HG02642 (cell line): ENCODE measurements at regions not wholly inside any gene's neighbourhood (a gene's known extent, or its start where the extent isn't known, plus 50 kb on each side); places are given as distances from the start of the nearest gene placed in this dataset.
"Not testable (repeated sequence)": the region's sequence is repeated elsewhere in the genome, so short reads cannot be mapped to it uniquely, and the experiment has no call there.

ENCODE experiments used
- ATAC-seq: cut with Tn5 transposase; IDR thresholded peaks from one replicate; pipeline ENCODE4 v1.9.1; 2021; ENCODE audit warnings: mild to moderate bottlenecking; ENCODE audit not compliant: unreplicated experiment, poor library complexity

DNA sequence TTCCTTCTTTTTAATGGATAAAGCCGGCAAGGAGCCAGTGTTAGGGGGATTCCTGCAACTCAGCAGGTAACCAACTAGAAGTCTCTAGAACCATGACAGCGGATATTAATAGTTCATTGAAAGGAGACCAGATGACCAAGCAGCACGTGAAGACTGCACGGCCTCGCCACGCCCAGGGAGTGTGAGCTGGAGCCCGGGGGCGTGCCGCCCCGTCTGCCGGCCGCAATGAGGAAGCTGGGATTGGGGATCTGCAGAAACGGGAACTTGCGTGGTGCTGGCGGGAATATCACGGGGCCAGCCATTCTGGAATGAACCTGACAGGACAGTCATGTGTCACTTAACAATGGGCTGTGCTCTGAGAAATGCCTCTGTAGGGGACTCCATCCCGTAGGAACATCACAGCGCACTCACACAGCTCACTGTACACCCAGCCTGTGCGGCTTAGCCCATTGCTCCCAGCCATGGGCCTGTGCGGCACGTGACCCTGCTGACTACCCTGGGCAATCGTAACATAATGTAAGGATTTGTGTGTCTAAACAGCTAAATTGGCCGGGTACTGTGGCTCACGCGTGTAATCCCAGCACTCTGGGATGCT lies 4092.8 kb upstream of the TPTE start:
- ATAC-seq: not testable (repeated sequence)

DNA sequence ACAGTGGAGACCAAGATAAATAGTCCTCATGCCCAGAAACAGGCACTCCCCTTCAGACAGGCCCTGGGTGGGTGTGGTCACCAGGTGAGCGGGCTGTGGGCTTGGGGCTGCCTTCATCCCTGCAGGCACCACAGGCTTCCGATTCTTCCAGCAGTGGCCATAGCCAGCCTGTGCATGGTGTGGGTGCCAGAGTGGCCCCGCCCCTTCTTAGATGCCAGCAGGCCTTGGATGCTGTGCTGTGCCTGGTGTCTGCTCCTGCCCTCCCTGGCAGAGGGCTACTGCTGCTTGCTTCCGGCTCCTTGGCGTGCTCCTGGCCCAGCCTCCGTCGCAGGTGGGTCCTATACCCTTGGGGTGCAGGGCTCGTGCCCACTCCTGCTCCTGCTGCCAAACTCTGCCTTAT lies 4091.5 kb upstream of the TPTE start:
- not testable (repeated sequence) for ATAC-seq

DNA sequence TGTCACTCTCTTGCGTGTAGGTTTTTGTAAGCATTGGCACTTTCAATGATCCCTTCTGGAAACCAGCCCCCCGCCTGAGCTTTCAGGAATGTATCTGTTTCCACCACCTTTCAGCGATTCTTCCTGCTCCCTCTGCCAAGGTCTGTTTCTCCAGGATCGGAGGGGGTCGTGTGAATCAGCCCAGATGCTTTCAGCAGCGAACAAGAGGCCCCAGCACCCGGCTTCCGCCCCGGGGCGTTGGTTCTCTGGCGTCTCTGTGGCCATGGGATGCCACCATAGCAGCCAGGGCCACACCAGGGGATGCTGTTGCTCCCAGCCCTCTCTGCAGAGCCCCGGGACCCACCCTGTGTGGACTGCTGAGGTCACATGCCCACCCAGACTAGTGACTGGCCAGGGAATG lies 4088.2 kb upstream of the TPTE start:
- ATAC-seq: not testable (repeated sequence)

DNA sequence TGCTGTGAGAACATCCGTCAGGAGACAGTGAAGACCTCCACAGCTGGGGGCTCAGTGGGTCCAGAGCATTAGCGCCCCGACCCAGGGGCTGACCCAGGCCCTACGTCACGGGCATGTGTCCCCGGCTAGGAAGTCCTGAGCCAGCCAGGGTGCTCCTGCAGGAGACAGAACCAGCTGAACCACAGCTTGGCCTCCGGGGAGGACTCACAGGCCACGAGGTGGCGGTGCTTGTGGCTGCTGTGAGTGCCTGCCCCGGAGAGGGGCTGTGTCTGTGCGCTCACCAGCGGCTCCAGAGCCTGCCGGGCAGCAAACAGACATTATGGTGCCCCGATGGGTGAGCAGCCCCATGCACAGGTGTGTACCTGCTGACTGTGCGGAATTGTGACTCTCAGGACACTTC lies 4085.2 kb upstream of the TPTE start:
- ATAC-seq: not testable (repeated sequence)

DNA sequence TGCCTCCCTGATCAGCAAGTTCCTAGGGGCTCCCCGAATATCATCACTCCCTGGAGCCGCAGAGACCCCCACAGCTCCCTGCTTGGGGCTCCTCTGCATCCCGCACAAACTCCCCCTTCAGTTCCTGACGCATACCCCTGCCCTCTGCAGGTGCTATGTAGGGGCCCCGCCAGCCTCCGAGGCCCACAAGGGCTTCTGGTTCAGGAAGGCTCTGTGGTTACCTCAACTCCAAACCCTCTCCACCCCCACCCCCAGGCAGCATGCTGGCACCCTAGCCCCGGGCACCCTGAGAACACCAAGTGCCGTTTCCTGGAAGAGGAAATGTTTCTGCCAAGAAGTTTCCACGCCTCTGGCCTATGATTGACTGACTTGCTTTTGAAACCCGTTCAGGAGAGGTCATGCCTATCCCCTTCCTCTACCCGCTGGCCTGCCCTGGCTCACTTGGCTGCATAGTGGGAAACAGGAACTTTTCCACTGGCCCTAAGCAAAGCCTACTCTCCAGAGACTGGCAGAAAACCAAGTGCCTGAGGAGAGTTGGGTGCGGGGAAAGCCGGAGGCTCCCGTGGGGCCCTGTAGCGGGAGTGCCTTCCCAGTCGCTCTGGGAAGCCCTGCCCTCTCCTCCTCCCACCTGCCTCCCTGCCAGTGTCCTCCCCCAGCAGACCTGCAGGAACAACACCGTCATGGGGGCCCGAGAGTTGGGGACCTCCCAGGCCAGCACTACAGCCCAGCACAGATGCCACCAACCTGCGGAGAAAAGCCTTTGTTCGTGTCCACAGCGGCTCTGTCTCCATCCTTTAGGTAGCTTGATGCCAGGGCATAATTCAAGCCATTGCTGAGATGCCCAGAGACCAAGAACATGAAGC lies 4084.2 kb upstream of the TPTE start:
- not testable (repeated sequence) for ATAC-seq

DNA sequence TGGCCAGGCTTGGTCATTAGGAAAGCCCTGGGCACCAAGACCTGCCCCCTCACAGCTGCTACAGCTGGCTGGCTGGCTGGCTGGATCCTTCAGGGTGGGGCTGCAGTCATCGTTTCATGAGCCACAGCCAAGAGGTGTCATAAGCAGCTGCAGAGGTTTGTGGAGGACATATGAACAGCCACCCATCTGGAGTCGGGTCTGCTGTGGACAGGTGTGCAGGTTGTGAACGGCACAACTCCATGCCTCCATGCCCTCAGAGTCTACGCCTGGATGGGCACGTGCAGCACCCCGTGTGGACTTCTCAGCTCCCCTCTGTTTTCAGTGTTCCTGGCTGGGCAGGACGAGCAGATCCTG lies 4083.6 kb upstream of the TPTE start:
- ATAC-seq: not testable (repeated sequence)

DNA sequence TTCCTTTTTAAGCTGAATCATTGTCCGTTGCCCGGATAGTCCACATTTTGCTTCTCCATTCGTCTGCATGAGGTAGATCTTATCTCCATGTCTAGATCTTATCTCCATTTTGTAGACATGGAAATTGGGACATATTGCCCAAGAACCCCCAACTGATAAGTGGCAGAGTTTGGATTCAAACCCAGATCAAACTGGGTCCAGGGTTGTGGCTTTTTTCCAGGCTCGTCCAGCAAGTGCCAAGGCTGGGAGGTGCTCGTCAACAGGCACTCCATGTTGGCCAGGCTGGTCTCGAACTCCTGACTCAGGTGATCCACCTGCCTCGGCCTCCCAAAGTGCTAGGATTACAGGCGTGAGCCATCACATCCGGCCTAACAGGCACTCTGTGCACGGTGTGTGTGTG lies 4082.3 kb upstream of the TPTE start:
- ATAC-seq: not testable (repeated sequence)

DNA sequence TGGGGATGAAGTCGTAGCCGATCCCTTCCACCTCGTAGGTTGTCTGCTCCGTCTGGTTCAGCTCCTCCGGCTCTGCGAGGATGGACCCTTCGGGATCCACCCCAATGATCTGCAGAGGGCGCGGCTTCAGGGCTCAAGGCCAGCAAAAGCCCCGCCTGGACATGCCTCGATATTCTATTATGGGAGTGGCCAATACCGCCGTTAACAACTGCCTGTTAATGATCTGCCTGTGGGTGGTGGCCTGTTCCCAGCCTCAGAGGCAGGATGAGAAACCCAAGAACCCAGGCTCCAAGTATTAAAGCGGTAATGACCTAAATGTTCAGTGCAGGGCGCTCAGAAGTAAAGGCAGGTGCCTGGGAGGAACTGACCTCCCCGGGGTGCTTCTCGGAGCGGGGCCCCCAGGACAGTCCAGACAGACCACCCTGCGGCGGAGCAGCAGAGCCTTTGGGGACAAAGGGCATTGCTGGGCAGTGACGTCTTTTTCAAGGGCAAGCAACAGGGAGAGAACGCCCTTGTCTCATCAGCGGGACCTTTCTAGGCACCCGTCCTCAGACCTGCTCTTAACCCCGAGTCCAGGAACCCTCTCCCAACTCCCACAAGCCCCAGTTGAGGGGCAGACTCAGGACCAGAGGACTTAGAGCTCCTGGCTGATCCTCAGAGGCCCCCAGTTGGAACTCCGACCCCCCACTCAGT lies 4066.6 kb upstream of the TPTE start:
- not testable (repeated sequence) for ATAC-seq

DNA sequence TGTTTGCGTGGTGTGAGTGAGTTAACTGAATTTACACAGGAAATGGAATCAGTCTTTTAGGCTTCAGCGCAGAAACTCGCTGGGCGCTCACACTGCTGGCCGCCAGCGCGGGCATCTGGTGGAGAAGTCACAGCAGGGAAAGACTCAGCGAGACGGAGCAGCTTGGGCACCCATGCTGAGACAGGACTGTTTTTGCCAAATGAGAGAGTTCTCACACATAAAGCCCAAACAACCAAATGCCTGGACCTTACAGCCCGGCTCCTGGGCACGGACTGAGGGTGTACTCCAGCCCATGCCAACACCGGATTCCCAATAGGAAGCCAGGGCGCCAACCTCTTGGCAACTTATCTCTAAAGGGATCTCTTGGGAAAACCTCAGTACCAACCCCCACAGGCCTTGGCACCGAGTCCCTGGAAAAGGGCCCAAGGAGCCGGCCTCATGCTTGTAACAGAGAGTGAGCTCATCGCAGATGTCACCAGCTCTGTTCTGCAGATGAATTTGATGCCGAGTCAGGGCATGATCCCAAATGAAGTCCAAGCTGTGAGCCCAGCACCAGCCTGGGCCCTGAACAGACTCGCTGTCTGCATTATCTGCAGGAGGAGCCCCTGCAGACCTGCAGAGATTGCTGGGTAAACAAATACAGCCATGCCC lies 4065.2 kb upstream of the TPTE start:
- ATAC-seq: not testable (repeated sequence)

DNA sequence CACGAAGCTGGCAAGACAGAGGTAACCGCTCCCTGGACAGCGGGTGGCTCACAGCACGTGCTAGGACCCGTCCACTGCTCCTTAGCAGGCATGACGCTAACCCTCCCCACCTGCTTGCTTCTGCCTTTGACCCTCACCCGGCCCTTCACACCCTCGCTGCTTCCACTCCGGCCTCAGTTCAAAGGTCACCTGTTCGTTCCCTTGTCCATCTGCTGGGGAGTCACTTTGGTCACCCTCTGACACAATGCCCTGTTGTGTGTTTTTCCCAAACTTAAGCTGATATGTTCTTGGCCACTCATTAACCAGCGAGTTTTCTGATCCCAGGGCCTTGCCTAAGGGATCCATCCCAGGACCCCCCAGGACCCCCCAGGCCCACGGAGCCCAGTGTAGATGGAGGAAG lies 4061.6 kb upstream of the TPTE start:
- ATAC-seq: not testable (repeated sequence)

DNA sequence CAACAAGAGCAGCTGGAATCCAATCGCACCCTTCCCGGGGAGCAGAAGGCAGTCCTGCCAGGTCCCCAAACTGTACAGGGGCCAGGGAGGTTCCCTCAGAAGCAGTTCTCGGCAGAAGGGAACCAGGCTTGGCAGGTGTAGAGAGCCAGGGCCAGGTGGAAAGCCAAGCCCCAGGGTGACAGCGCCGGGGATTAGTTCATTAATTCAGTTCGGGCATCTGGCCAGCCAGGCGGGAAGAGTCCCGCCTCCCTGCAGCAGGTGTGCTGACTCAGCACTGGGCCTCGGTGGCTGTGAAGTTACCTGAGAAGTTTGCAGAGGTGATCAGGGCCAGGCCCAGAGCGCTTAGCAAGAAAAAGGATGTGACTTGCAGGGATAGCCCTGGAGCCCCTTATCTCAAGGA lies 4060.0 kb upstream of the TPTE start:
- ATAC-seq: not testable (repeated sequence)

DNA sequence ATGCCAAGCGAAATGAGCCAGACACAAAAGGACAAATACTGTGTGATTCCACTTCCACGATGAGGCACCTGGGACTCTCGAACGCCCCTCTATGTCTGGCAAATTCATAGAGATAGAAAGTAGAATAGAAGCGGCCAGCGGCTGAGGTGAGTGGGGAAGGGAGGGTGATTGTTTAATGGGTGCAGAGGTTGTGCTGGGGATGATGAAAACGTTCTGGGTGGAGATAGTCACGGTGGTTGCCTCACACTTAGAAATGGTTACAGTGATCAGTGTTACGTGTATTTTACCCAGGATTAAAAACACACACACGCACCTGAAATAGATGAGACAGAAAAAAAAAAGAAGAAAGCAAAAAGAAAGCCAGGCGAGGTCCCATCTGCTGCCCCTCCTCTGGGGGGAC lies 4057.0 kb upstream of the TPTE start:
- ATAC-seq: not testable (repeated sequence)

DNA sequence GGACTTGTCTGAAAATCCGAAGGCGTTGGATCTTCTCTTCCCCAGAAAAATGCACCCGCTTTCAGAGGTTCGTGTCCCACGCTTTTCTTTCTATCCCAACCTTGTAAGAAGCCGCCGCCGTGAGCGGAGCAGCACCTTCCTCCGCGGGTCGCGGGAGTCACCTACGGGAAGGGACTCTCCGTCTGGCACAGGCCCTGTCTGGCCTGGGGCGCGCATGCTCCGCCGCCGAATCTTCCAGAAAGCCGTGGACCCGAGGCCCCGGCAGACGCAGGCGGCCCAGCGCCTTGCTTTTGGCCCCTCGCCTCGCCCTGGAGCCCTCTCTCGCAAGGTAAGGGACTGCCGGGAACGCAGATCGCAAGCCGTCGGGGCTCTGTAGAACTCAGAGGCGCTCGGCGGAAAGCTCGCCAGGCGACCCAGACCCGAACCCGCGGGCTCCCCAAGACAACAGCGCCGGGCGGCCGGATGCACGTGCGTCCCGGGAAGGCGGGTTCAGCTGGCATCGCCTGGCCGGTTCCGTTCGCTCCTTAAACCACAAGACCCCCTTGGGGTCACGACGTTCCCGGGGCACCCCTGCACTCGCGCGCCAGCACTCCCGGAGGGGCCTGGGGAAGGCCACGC lies 4055.2 kb upstream of the TPTE start:
- not testable (repeated sequence) for ATAC-seq

DNA sequence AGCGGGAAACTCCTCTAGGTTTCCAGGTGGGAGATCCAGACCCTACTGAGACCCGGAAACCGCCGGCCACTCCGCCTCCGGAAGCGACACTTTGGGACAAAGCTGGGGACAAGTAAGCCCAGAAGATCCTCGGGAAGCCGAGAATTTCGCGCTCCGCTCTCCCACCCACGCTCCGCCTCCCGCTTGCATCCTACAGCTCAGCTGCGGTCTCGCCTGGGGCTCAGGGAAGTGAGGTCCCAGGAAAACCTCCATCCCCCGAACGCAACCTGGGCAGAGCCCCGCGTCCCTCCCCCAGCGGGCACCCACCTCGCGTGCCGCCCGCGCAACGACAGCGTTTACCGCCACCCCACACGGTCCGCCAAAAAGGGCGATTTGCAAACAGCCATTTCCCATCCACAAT lies 4054.7 kb upstream of the TPTE start:
- not testable (repeated sequence) for ATAC-seq

DNA sequence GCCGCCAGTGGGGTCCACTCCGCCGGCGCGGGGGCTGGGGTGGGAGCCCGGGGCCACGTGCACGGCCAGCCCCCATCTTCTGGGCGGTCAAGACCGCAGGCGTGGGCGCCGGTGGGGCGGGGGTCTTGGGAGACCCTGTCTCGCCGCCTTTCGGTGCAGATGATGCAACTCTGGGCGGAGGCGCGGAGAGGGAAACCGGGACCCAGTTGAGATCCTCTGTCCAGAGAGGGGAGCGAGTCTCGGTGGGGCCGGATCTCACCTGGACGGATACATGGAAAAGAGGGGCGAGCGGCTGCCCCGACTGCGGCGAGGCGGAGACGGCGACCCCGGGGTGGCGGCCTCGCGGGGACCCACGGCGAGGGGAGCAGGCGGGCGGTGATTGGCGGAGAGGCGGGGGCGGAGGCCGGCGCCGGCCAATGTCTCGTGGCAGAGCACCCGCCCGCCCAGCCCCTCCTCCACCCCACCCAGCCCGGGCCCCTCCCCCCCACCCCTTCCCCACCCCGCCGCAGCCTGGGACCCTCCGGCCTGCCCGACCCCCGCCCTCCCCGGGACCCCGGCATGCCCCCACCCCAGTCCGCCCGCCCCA lies 4054.1 kb upstream of the TPTE start:
- not testable (repeated sequence) for ATAC-seq

DNA sequence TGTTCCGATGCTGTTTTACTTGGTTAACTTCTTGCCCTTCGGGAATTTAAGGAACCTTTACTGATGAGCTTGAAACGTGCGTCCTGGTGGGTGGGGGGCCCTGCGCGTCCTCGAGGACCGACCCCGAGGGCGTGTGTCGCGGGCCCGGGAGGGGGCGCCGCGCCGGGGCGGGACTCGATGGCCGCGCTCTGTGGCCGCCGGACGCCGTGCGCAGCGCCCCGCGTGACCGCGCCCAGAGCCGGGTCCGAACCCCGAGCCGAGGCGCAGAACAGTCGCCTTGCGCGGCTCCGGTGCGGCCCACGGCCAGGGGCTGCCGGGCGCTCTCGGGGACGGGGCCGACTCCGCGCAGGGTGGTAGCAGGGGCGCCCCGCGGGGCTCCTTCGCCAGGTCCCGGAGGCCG lies 4053.5 kb upstream of the TPTE start:
- not testable (repeated sequence) for ATAC-seq

DNA sequence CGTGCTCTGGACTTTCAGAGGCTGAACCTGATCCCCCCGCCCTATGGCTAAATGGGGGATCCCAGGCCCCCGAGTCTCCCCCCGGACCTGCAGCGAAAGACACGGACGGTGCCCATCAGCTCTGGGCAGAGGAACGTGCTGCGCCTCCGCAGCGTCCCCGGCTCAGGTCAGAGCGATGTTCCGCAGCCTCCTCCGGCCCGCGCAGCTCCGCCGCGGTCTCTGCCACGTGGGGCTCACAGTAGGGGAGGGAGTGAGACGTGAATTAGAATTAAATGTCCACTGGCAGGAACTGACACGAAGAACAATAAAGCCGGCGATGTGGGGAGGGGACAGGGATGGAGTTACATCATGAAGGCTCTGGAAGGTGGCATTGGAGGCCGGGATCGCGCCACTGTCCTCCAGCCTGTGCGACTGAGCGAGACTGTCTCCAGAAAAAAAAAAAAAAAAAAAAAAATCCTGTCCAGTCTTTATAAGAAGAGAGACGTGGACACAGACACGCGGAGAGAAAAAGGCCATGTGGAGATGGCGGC lies 4053.0 kb upstream of the TPTE start:
- ATAC-seq: not testable (repeated sequence)

DNA sequence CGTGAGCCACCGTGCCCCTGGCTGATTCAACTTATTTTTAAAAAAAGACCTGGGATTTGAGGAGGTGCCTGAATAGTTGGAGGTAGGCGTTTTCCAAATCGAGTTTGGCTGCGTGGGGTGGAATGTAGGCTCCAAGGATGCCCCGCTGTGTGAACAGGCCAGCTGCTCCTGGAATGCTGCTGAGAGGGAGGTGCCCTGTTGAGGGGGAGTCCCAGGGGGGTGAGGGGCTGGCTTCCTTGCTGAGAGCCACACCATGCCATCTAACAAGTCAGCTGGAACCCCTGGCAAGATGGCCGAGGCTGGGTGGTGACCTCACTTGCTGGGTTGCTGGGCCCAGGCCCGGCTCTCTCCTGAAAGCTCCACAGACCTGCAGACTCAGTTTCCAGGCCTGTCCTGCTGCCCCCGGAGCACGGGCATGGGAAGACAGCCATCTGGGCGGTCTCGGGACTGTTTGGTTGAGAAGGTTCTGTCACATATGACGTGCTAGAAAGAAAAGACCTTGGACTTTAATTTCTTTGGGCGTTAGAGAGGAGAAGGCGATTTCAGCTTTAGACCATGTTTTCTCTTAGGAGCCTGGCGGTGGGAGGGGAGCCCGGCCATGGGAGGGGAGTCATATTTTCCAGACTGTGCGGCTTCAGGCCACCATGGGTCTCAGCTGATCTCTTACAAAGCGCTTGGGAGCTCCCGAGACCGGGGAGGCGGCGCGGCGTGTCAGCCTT lies 4047.0 kb upstream of the TPTE start:
- ATAC-seq: not testable (repeated sequence)

DNA sequence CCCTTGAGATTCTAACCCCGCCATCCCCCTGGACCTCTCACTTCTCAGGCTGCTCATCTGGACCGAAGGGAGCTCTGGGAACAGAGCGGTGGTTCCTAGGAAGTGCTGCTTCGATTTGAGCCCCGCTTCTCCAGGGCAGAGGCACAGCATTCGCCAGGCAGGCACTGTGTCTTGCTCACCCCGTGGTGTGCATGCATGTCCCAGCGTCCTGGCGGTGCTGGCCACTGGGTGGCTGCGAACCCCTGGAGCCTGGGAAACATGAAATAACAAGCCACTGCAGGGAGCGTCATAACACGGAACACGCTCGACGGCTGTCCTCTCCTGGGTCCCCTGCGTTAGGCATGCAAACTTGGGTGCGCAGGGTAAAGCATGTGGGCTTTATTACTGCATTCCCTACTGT lies 4040.3 kb upstream of the TPTE start:
- ATAC-seq: not testable (repeated sequence)
